GM10266 (cell line): ENCODE measurements at regions not wholly inside any gene's neighbourhood (a gene's known extent, or its start where the extent isn't known, plus 50 kb on each side); places are given as distances from the start of the nearest gene placed in this dataset.

Source experiments
- DNase-seq: peaks from one replicate; pipeline ENCODE4 v3.0.0; 2012; ENCODE audit errors: extremely low spot score
- TF ChIP-seq, protein P1 (sequence below): IDR thresholded peaks from 2 replicates; pipeline ENCODE4 v1.5.1; 2012; ENCODE audit warnings: mild to moderate bottlenecking, low read depth; ENCODE audit not compliant: control insufficient read depth, insufficient read depth; ENCODE audit errors: missing control alignments

DNA sequence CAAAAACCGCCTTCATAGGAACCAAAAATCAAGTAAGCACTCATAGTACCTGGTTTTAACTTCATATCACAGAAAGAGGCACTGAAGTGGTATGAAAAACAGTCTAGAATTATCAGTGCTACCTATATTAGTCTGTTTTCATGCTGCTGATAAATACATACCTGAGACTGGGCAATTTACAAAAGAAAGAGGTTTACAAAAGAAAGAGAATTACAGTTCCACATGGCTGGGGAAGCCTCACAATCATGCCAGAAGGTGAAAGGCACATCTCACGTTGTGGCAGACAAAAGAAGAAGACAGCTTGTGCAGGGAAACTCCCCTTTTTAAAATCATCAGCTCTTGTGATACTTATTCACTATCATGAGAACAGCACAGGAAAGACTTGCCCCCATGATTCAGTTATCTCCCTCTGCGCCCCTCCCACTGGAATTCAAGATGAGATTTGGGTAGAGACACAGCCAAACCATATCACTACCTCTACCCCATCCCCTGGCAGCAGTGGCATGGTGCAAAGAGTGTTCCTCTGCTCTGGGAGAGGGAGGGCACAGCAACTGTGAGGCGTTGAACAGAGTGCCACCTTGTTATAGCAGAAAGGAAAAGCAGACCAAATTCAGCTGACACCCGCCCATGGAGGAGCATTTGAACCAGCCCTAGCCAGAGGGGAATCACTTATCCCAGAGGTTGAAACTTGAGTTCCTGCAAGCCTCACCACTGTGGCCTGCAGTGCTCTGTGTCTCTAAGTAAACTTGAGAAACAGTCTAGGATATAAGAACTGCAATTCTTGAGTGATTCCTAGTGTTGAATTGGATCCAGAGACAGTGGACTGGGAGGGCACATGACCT, 61.9 kb upstream of the PTPRZ1 start:
- TF ChIP-seq, protein P1, sequence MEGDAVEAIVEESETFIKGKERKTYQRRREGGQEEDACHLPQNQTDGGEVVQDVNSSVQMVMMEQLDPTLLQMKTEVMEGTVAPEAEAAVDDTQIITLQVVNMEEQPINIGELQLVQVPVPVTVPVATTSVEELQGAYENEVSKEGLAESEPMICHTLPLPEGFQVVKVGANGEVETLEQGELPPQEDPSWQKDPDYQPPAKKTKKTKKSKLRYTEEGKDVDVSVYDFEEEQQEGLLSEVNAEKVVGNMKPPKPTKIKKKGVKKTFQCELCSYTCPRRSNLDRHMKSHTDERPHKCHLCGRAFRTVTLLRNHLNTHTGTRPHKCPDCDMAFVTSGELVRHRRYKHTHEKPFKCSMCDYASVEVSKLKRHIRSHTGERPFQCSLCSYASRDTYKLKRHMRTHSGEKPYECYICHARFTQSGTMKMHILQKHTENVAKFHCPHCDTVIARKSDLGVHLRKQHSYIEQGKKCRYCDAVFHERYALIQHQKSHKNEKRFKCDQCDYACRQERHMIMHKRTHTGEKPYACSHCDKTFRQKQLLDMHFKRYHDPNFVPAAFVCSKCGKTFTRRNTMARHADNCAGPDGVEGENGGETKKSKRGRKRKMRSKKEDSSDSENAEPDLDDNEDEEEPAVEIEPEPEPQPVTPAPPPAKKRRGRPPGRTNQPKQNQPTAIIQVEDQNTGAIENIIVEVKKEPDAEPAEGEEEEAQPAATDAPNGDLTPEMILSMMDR: no peak
- no peak for DNase-seq

DNA sequence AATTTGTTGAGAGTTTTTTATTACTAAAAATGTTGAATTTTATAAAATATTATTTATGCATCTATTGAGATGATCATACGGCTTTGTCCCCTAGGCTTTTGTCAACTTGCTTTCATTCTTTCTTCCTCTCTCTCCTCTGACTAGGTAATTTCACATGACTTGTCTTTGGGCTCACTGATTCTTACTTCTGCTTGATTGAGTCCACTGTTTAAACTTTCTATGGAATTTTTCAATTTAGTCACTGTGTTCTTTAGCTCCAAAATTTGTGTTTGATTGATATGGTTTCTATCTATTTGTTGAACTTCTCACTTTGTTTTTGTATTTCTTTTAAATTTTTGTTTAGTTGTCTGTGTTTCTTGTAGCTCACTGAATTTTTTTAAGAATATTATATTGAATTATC, 65.9 kb upstream of the PTPRZ1 start:
- TF ChIP-seq, protein P1: no peak

DNA sequence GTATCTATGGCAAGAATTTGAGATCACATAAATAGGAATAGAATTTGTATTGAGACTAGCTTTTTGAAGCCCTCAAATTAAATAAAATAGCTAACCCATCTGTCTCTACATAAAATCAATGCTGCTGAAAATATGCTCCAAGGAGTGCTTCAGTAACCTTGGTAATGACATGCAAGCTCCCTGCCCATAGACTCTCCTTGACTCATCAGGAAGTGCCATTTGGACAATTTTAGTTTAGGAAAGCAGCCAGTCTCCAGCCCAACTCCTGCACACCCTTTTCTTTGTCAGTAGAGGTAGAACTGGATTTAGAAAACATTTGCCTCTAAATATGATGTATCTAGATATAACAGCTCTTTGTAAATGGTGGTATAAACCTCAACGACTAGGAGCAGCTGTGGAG, 69.9 kb upstream of the PTPRZ1 start:
- DNase-seq: no peak

More for the DNA sequence above, 65.9 kb upstream of the PTPRZ1 start:
- no peak for DNase-seq

DNA sequence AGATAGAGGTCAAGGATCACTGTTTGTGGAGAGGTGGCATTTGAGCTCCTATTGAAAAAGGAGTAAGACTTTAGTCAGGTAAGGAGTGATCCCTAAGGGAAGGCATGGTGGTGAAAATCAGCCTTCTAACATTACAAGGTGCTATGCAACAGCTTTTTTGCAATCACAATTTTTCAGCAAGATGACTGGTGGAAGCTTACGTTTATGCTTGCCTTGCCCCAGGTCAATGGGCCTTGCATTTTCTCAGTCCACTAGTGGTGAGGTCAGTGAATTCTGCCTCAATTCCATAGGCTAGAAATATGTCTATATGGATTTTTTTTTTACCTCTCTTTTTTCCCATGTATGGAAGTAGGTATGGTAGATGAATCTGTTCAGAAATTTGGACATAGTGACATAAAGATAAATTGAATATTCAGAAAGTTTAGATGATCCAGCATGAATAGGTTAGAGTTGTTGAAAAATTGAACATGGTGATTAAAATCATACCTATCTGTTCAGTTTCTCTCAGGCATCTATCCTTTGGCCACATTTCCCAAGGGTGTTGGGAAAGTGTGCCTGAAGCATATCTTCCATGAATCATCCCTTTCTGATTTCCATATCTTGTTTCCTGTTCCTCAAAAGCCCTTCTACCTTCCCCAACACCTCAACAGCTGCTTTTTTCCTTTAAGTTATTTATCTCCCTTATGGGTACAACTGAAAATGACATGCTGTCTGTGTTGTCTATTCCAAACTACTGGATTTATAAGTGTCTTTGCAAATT, 71.9 kb upstream of the PTPRZ1 start:
- TF ChIP-seq, protein P1: no peak
- DNase-seq: no peak

More for the DNA sequence above, 69.9 kb upstream of the PTPRZ1 start:
- TF ChIP-seq, protein P1: no peak

DNA sequence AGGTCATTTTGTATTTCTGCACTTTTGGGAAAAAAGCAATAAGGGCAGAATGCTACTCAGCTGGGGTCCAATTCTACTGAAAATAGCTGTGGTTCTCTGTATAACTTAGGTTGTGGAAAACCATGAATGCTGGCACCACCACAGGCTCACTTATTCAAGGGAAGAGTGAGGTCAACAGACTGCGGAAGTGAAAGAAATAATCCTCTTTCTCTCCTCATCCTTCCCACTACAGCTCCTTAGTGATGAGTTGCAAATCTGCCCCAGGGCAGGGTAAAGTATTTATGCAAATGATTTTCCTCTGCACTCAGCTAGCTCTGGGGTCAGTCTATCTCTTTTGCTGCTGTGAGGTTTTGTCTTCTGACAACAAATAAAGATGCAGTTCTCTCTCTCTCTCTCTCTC, 74.1 kb upstream of the PTPRZ1 start:
- TF ChIP-seq, protein P1: no peak
- DNase-seq: no peak

DNA sequence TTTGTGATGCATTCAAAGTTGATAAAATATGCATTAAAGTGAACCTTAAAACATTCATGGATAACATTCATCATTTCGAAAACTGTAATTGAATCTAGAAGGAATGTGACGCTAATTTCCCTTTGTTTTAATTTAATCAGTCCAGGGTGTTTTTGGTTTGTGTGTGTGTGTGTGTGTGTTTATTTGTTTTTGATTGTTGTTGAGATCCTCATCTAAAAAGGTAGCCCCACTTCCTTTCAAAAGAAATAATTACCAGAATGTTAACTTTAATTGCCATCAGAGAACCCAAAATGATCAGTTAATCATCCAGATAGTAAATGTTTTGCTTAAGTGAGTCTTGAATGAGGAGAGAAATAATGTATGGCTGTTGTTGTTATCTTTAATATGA, 74.5 kb upstream of the PTPRZ1 start:
- TF ChIP-seq, protein P1: no peak

More for the DNA sequence above, 74.5 kb upstream of the PTPRZ1 start:
- no peak for DNase-seq
